ENCODE measurements at regions not wholly inside any gene's neighbourhood (a gene's known extent, or its start where the extent isn't known, plus 50 kb on each side); places are given as distances from the start of the nearest gene placed in this dataset.

- TF ChIP-seq, protein P1, sequence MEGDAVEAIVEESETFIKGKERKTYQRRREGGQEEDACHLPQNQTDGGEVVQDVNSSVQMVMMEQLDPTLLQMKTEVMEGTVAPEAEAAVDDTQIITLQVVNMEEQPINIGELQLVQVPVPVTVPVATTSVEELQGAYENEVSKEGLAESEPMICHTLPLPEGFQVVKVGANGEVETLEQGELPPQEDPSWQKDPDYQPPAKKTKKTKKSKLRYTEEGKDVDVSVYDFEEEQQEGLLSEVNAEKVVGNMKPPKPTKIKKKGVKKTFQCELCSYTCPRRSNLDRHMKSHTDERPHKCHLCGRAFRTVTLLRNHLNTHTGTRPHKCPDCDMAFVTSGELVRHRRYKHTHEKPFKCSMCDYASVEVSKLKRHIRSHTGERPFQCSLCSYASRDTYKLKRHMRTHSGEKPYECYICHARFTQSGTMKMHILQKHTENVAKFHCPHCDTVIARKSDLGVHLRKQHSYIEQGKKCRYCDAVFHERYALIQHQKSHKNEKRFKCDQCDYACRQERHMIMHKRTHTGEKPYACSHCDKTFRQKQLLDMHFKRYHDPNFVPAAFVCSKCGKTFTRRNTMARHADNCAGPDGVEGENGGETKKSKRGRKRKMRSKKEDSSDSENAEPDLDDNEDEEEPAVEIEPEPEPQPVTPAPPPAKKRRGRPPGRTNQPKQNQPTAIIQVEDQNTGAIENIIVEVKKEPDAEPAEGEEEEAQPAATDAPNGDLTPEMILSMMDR (IDR thresholded peaks at IDR 0.05; ENCODE audit: borderline replicate concordance, control extremely low read depth, extremely low read depth, insufficient read depth, missing control alignments), result no peak
- in situ Hi-C loops (cut with MboI; ENCODE audit: low sequenced_read_pairs, unreplicated experiment), result no loop called here
- DNase-seq (ENCODE audit: low spot score), result no peak
Observed at GRCh38 chr12:91441993-91442952, 259.7 kb upstream of the DCN start.

- DNase-seq (ENCODE audit: low spot score), result no peak
- in situ Hi-C loops (cut with MboI; ENCODE audit: low sequenced_read_pairs, unreplicated experiment), result no loop called here
- TF ChIP-seq, protein P1 (IDR thresholded peaks at IDR 0.05; ENCODE audit: borderline replicate concordance, control extremely low read depth, extremely low read depth, insufficient read depth, missing control alignments), result no peak
Observed at GRCh38 chr12:91441246-91441645, 258.6 kb upstream of the DCN start.

DNA sequence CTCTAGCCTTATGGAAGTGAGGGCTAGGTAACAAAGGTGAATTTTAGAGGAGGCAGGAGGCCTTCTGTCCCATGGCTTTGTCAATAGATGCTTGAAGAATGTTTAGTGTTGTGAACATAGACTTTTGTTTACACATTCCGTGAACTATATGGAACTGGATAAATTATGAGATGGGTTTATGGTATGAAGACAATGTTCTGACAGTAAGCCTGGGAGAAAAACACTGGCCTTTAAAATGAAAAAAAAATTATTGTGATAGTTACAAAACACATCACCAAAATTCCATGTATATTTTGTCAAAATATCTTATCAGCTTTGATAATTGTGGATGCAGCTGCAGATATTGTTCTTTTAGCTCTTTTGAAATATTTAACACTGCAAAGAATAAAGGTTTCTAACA lies 251.5 kb upstream of the DCN start:
- no peak for DNase-seq (ENCODE audit: low spot score)
- TF ChIP-seq, protein P1 (IDR thresholded peaks at IDR 0.05; ENCODE audit: borderline replicate concordance, control extremely low read depth, extremely low read depth, insufficient read depth, missing control alignments), result no peak
- in situ Hi-C loops (cut with MboI; ENCODE audit: low sequenced_read_pairs, unreplicated experiment), result no loop called here

GRCh38 chr12:91432755-91433154 lies 250.1 kb upstream of the DCN start:
- DNase-seq (ENCODE audit: low spot score), result no peak
- in situ Hi-C loops (cut with MboI; ENCODE audit: low sequenced_read_pairs, unreplicated experiment), result no loop called here
- TF ChIP-seq, protein P1 (IDR thresholded peaks at IDR 0.05; ENCODE audit: borderline replicate concordance, control extremely low read depth, extremely low read depth, insufficient read depth, missing control alignments), result no peak

DNA sequence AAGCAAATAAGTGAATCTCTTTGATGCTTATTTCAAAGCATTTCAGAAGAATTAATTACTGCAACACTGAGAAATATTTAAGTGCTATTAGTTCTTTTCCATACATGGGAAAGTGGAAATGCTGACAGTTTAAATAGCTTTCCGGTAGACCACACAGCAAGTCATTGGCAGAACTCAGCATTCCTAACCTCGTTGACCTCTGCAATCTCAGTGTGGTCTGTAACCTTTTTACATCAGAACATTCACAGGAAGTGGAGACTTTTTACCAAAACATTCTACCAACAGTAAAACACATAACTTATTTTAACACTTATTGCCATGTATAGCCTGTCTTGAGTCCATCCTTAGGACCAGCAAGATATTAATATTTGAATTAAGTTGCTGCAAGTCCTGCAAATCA lies 249.5 kb upstream of the DCN start:
- TF ChIP-seq, protein P1 (IDR thresholded peaks at IDR 0.05; ENCODE audit: borderline replicate concordance, control extremely low read depth, extremely low read depth, insufficient read depth, missing control alignments), result no peak
- no peak for DNase-seq (ENCODE audit: low spot score)
- in situ Hi-C loops (cut with MboI; ENCODE audit: low sequenced_read_pairs, unreplicated experiment), result no loop called here

GRCh38 chr12:91424506-91424905 lies 241.9 kb upstream of the DCN start:
- no peak for DNase-seq (ENCODE audit: low spot score)
- in situ Hi-C loops (cut with MboI; ENCODE audit: low sequenced_read_pairs, unreplicated experiment), result no loop called here
- TF ChIP-seq, protein P1 (IDR thresholded peaks at IDR 0.05; ENCODE audit: borderline replicate concordance, control extremely low read depth, extremely low read depth, insufficient read depth, missing control alignments), result no peak

Measured in GM13976 (cell line).